H1 (cell line): ENCODE measurements at regions not wholly inside any gene's neighbourhood (a gene's known extent, or its start where the extent isn't known, plus 50 kb on each side); places are given as distances from the start of the nearest gene placed in this dataset.

ENCODE experiments used
- CTCF ChIA-PET: fragments of 300-600 bp; sonication (Branson Sonifier 250); formaldehyde crosslinking; loops from one replicate; lab custom pipeline; 2021; ENCODE audit not compliant: partially characterized antibody; lab: Charles Lee
- POLR2A ChIA-PET: fragments of 300-600 bp; sonication (Branson Sonifier 250); formaldehyde crosslinking; loops from one replicate; lab custom pipeline; 2021; ENCODE audit warnings: inconsistent platforms; ENCODE audit not compliant: partially characterized antibody; lab: Charles Lee
- DNase-seq, 2 experiments: peaks; one replicate each; pipeline versions ENCODE4 v3.0.0 to v3.0.0-alpha.2; 2010 to 2022; ENCODE audit warnings: low spot score in 2 of 2, low read depth in 1 of 2, mixed read lengths in 1 of 2
- FAIRE-seq: peaks from 2 replicates; lab custom pipeline; 2011; peaks lifted over from hg19 to GRCh38; lab: Jason Lieb, UNC
- H2AFZ ChIP-seq: 2 replicates; pipeline ENCODE4 v1.8.1; 2012; ENCODE audit warnings: low read length, inconsistent platforms
- H2AK5ac ChIP-seq: 2 replicates; pipeline ENCODE4 v1.6.1; 2013; ENCODE audit warnings: low read depth, low read length
- H2BK120ac ChIP-seq: replicated peaks from 2 replicates; pipeline ENCODE3; 2013; ENCODE audit warnings: low read depth, low read length, inconsistent platforms
- H2BK12ac ChIP-seq: 2 replicates; pipeline ENCODE4 v1.6.1; 2013; ENCODE audit warnings: low read depth, low read length
- H2BK15ac ChIP-seq: 2 replicates; pipeline ENCODE4 v1.6.1; 2013; ENCODE audit warnings: low read length
- H2BK20ac ChIP-seq: 2 replicates; pipeline ENCODE4 v1.6.1; 2013; ENCODE audit warnings: low read length
- H2BK5ac ChIP-seq: 2 replicates; pipeline ENCODE4 v1.6.1; 2013; ENCODE audit warnings: low read depth, low read length
- H3K14ac ChIP-seq: 2 replicates; pipeline ENCODE4 v1.6.1; 2013; ENCODE audit warnings: inconsistent platforms; ENCODE audit not compliant: insufficient read length
- H3K18ac ChIP-seq: 2 replicates; pipeline ENCODE4 v1.6.1; 2013; ENCODE audit warnings: low read length; ENCODE audit errors: extremely low read depth
- H3K23ac ChIP-seq: 2 replicates; pipeline ENCODE4 v1.6.1; 2013; ENCODE audit warnings: inconsistent platforms; ENCODE audit not compliant: insufficient read length
- H3K23me2 ChIP-seq: 2 replicates; pipeline ENCODE4 v1.6.1; 2013; ENCODE audit warnings: low read depth, low read length
- H3K27ac ChIP-seq: 2 replicates; pipeline ENCODE4 v1.6.1; 2011; ENCODE audit warnings: low read depth, low read length, inconsistent platforms
- H3K27me3 ChIP-seq, 4 experiments: replicated peaks in 1 of 4; 1 replicate in 1 of 4; 2 replicates in 3 of 4; pipeline versions ENCODE4 v1.6.1 to v1.8.1; 2011 to 2013; ENCODE audit warnings: low read length in 3 of 4, mild to moderate bottlenecking in 3 of 4, inconsistent platforms in 2 of 4, mixed read lengths in 2 of 4, moderate library complexity in 1 of 4; ENCODE audit not compliant: control insufficient read depth in 3 of 4, insufficient read depth in 3 of 4; ENCODE audit errors: extremely low read depth in 1 of 4
- H3K36me3 ChIP-seq, 4 experiments: 2 replicates each; pipeline versions ENCODE4 v1.6.1 to v1.8.1; 2011 to 2013; ENCODE audit warnings: mild to moderate bottlenecking in 4 of 4, low read length in 3 of 4, moderate library complexity in 2 of 4, control low read depth in 1 of 4, inconsistent platforms in 1 of 4; ENCODE audit not compliant: insufficient read depth in 4 of 4, control insufficient read depth in 2 of 4
- H3K4ac ChIP-seq: replicated peaks from 2 replicates; pipeline ENCODE3; 2013; ENCODE audit warnings: low read length, low read depth, mixed read lengths, inconsistent platforms; ENCODE audit not compliant: insufficient read length
- H3K4me1 ChIP-seq, 4 experiments: replicated peaks in 1 of 4; 1 replicate in 1 of 4; 2 replicates in 3 of 4; pipeline versions ENCODE4 v1.6.1 to v1.8.1; 2011 to 2013; ENCODE audit warnings: low read length in 3 of 4, inconsistent platforms in 2 of 4, mixed read lengths in 1 of 4; ENCODE audit not compliant: insufficient read depth in 4 of 4, control insufficient read depth in 3 of 4
- H3K4me2 ChIP-seq, 2 experiments: 2 replicates each; pipeline versions ENCODE4 v1.6.1 to v1.8.1; 2011 to 2013; ENCODE audit warnings: low read depth in 2 of 2, low read length in 2 of 2, control low read depth in 1 of 2, inconsistent platforms in 1 of 2, mild to moderate bottlenecking in 1 of 2; ENCODE audit not compliant: insufficient read depth in 1 of 2
- H3K4me3 ChIP-seq, 4 experiments: fragments of 200-600, 300-600 bp in 1 of 4; sonication (generic), shearing (Covaris generic), sonication (Bioruptor Twin) in 1 of 4; 2 replicates each; pipeline versions ENCODE4 v1.5.1 to v1.8.1; 2011 to 2016; ENCODE audit warnings: low read length in 4 of 4, low read depth in 3 of 4, control low read depth in 2 of 4, inconsistent platforms in 2 of 4, mild to moderate bottlenecking in 2 of 4, mixed read lengths in 1 of 4, moderate library complexity in 1 of 4; ENCODE audit not compliant: insufficient read depth in 2 of 4; ENCODE audit errors: extremely low read depth in 1 of 4
- H3K56ac ChIP-seq: replicated peaks from 2 replicates; pipeline ENCODE3; 2013; ENCODE audit warnings: low read depth, mild to moderate bottlenecking, mixed read lengths, low read length, inconsistent platforms; ENCODE audit not compliant: insufficient read length
- H3K79me1 ChIP-seq: 2 replicates; pipeline ENCODE4 v1.6.1; 2013; ENCODE audit warnings: low read depth, low read length, control low read depth
- H3K79me2 ChIP-seq, 2 experiments: 2 replicates each; pipeline versions ENCODE4 v1.6.1 to v1.8.1; 2012 to 2013; ENCODE audit warnings: low read length in 2 of 2, mild to moderate bottlenecking in 2 of 2, inconsistent platforms in 1 of 2; ENCODE audit not compliant: insufficient read depth in 2 of 2, control insufficient read depth in 1 of 2
- H3K9ac ChIP-seq, 4 experiments: replicated peaks in 1 of 4; 1 replicate in 1 of 4; 2 replicates in 3 of 4; pipeline versions ENCODE4 v1.6.1 to v1.8.1; 2011 to 2013; ENCODE audit warnings: low read depth in 3 of 4, low read length in 3 of 4, control low read depth in 2 of 4, mild to moderate bottlenecking in 2 of 4, moderate library complexity in 2 of 4, inconsistent platforms in 1 of 4; ENCODE audit errors: extremely low read depth in 1 of 4
- H3K9me3 ChIP-seq, 2 experiments: 2 replicates each; pipeline versions ENCODE4 v1.6.1 to v1.8.1; 2012 to 2013; ENCODE audit warnings: mild to moderate bottlenecking in 2 of 2, moderate library complexity in 2 of 2, control low read depth in 1 of 2, inconsistent platforms in 1 of 2, low read depth in 1 of 2, low read length in 1 of 2, mixed read lengths in 1 of 2; ENCODE audit not compliant: insufficient read depth in 2 of 2
- H4K20me1 ChIP-seq, 2 experiments: replicated peaks in 1 of 2; 2 replicates each; pipeline versions ENCODE3 to v1.8.1; 2011 to 2013; ENCODE audit warnings: inconsistent platforms in 2 of 2, low read length in 2 of 2, mild to moderate bottlenecking in 1 of 2; ENCODE audit not compliant: insufficient read depth in 2 of 2, control insufficient read depth in 1 of 2
- H4K5ac ChIP-seq: 2 replicates; pipeline ENCODE4 v1.6.1; 2013; ENCODE audit warnings: low read length, low read depth, mixed read lengths, inconsistent platforms; ENCODE audit not compliant: insufficient read length
- H4K8ac ChIP-seq: 2 replicates; pipeline ENCODE4 v1.8.0; 2013; ENCODE audit warnings: mild to moderate bottlenecking, moderate library complexity, low read length, inconsistent platforms; ENCODE audit not compliant: insufficient read depth; ENCODE audit errors: extremely low read depth
- H4K91ac ChIP-seq: replicated peaks from 2 replicates; pipeline ENCODE3; 2013; ENCODE audit warnings: low read length, mixed read lengths, inconsistent platforms; ENCODE audit not compliant: insufficient read length
- BRCA1 ChIP-seq: IDR thresholded peaks from 2 replicates; pipeline ENCODE4 v1.6.1; 2012; ENCODE audit warnings: low read depth, low read length, improper control_type of control experiment
- CEBPB ChIP-seq: IDR thresholded peaks from 2 replicates; pipeline ENCODE4 v1.6.1; 2012; ENCODE audit warnings: low read depth, low read length
- CHD2 ChIP-seq: IDR thresholded peaks from 2 replicates; pipeline ENCODE4 v1.6.1; 2012; ENCODE audit warnings: low read length, improper control_type of control experiment
- HDAC6 ChIP-seq: IDR thresholded peaks from one replicate; pipeline ENCODE4 v1.7.1; 2012; ENCODE audit warnings: low read depth, mild to moderate bottlenecking, inconsistent platforms, low read length, moderate library complexity
- POLR2A ChIP-seq, 2 experiments: IDR thresholded peaks; 1 replicate in 1 of 2; 2 replicates in 1 of 2; pipeline ENCODE4 v1.6.1; 2011; ENCODE audit warnings: low read depth in 2 of 2, low read length in 2 of 2, mild to moderate bottlenecking in 2 of 2; ENCODE audit errors: control extremely low read depth in 1 of 2
- SIN3A ChIP-seq, 2 experiments: IDR thresholded peaks in 1 of 2; conservative IDR thresholded peaks in 1 of 2; 2 replicates each; pipeline ENCODE4 v1.6.1; 2011 to 2012; ENCODE audit warnings: low read length in 2 of 2, improper control_type of control experiment in 1 of 2, low read depth in 1 of 2, mild to moderate bottlenecking in 1 of 2
- SRF ChIP-seq: IDR thresholded peaks from 2 replicates; pipeline ENCODE4 v1.6.1; 2011; ENCODE audit warnings: mild to moderate bottlenecking, low read depth, low read length, moderate library complexity
- SUZ12 ChIP-seq: fragments of 200-600 bp; sonication (generic); IDR thresholded peaks from 2 replicates; pipeline ENCODE4 v1.6.1; 2012; ENCODE audit warnings: mild to moderate bottlenecking, inconsistent platforms, low read length, moderate library complexity, mixed read lengths
- TBP ChIP-seq: IDR thresholded peaks from 2 replicates; pipeline ENCODE4 v1.6.1; 2011; ENCODE audit warnings: low read depth, low read length, improper control_type of control experiment
- YY1 ChIP-seq: IDR thresholded peaks from 2 replicates; pipeline ENCODE4 v1.6.1; 2011; ENCODE audit warnings: low read depth, mild to moderate bottlenecking, low read length
- WGBS, 2 experiments: shearing (Covaris generic) in 1 of 2; methylation state at CpG; one replicate each; pipeline versions ENCODE4 v1.1.6 to v1.1.7; 2013 to 2015; ENCODE audit warnings: low lambda C conversion rate in 2 of 2, mixed read lengths in 2 of 2, inconsistent platforms in 1 of 2, low coverage in 1 of 2, missing lambda C conversion rate in 1 of 2; ENCODE audit not compliant: insufficient replicate concordance in 2 of 2, insufficient coverage in 1 of 2, insufficient read length in 1 of 2; ENCODE audit errors: extremely low coverage in 1 of 2, missing lambda C conversion rate in 1 of 2; 5-methylcytosine and 5-hydroxymethylcytosine counted together
- TF ChIP-seq, protein P1 (sequence below): IDR thresholded peaks from 2 replicates; pipeline ENCODE4 v1.6.1; 2012; ENCODE audit warnings: low read length, inconsistent platforms

DNA sequence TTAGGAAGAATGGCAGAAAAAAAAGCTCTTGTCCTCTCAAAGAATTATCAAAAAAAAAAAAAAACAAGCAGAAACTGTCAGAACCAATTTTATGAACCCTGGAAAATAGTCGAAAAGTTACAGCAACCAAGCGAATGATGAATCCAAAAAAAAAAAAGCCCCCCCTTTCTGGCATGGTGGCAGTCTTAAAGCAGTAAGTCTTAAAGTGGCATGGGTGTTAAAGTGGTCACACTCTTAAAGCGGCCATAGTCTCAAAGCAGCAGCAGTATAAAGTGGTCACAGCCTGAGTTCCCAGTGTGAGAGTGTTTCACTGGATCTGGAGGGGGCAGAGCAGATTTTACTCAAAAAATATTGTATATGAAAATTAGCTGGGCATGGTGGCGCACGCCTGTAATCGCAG is 96.8 kb upstream of the RAB18 start:
- Histone ChIP-seq H2BK15ac (no peak overlapping the region), H3K18ac (no peak overlapping the region), H4K5ac (no peak overlapping the region), H3K4me1 (no peaks in the 10 kb centered on the region), H3K4me2 (no peak overlapping the region), H3K27me3 (no peaks in the 10 kb centered on the region), H4K8ac (no peak overlapping the region), H3K14ac (no peak overlapping the region), H2AFZ (no peak overlapping the region), H4K91ac (no peak overlapping the region), H2BK12ac (no peak overlapping the region), H2BK5ac (no peak overlapping the region), H3K79me2 (no peaks in the 10 kb centered on the region), H3K27ac (no peak overlapping the region), H2BK20ac (no peak overlapping the region), H3K36me3 (no peaks in the 10 kb centered on the region), H3K4ac (no peak overlapping the region), H3K4me3 (no peak overlapping the region), H3K9ac (no peak overlapping the region), H3K56ac (no peak overlapping the region), H2BK120ac (no peak overlapping the region), H3K9me3 (no peaks in the 10 kb centered on the region), H3K79me1 (no peaks in the 10 kb centered on the region), H2AK5ac (no peak overlapping the region), H4K20me1 (no peaks in the 10 kb centered on the region), H3K23me2 (no peaks in the 10 kb centered on the region), H3K23ac (no peak overlapping the region)
- WGBS, 2 experiments: 90% methylated on average over 6 of the region's 6 CpGs; no CpG with 5 or more reads in 1 of the 2 experiments
- POLR2A ChIA-PET: no interaction called here
- CTCF ChIA-PET: no interaction called here
- no peak for DNase-seq
- no peak for FAIRE-seq
- TF ChIP-seq SRF (no peak), SUZ12 (no peak), CEBPB (no peak), CHD2 (no peak), YY1 (no peak), BRCA1 (no peak), POLR2A (IDR thresholded peaks at IDR 0.05; ENCODE audit: control extremely low read depth in 1 of 2, low read depth in 2 of 2, low read length in 2 of 2) (no peak), HDAC6 (no peak), SIN3A (conservative IDR thresholded peaks at IDR 0.05 in 1 of 2, IDR thresholded peaks at IDR 0.05 in 1 of 2; ENCODE audit: low read depth in 1 of 2, low read length in 2 of 2) (no peak), TBP (no peak)
- TF ChIP-seq, protein P1, sequence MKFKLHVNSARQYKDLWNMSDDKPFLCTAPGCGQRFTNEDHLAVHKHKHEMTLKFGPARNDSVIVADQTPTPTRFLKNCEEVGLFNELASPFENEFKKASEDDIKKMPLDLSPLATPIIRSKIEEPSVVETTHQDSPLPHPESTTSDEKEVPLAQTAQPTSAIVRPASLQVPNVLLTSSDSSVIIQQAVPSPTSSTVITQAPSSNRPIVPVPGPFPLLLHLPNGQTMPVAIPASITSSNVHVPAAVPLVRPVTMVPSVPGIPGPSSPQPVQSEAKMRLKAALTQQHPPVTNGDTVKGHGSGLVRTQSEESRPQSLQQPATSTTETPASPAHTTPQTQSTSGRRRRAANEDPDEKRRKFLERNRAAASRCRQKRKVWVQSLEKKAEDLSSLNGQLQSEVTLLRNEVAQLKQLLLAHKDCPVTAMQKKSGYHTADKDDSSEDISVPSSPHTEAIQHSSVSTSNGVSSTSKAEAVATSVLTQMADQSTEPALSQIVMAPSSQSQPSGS: no peak
